HEK293T (cell line): ENCODE measurements at regions not wholly inside any gene's neighbourhood (a gene's known extent, or its start where the extent isn't known, plus 50 kb on each side); places are given as distances from the start of the nearest gene placed in this dataset.

ENCODE experiments used
- CTCF ChIA-PET: fragments of 350-600 bp; formaldehyde crosslinking; extraction: SDS; loops from one replicate; lab custom pipeline; 2021; ENCODE audit warnings: antibody characterized with exemption, inconsistent platforms; lab: Yijun Ruan, JAX
- POLR2A ChIA-PET: fragments of 350-600 bp; formaldehyde crosslinking; extraction: SDS; loops from one replicate; lab custom pipeline; 2020; ENCODE audit warnings: antibody characterized with exemption, inconsistent platforms; lab: Yijun Ruan, JAX
- DNase-seq: peaks from one replicate; pipeline ENCODE4 v3.0.0; 2012; ENCODE audit warnings: mixed read lengths; ENCODE audit errors: extremely low spot score
- ARNT ChIP-seq: fragments of 450-650 bp; IDR thresholded peaks from 2 replicates; pipeline ENCODE4 v1.6.1; 2017; ENCODE audit warnings: mild to moderate bottlenecking
- BHLHE40 ChIP-seq: fragments of 450-650 bp; IDR thresholded peaks from 2 replicates; pipeline ENCODE4 v1.6.1; 2016; ENCODE audit warnings: mild to moderate bottlenecking, moderate library complexity, borderline replicate concordance
- CTBP1 ChIP-seq: fragments of 450-650 bp; IDR thresholded peaks from 2 replicates; pipeline ENCODE4 v1.6.1; 2016; ENCODE audit warnings: borderline replicate concordance
- ELF4 ChIP-seq: fragments of 450-650 bp; IDR thresholded peaks from 2 replicates; pipeline ENCODE4 v1.6.1; 2017; ENCODE audit warnings: antibody characterized with exemption
- FOXA1 ChIP-seq: fragments of 450-650 bp; IDR thresholded peaks from 2 replicates; pipeline ENCODE4 v1.6.1; 2016; ENCODE audit warnings: mild to moderate bottlenecking
- FOXK2 ChIP-seq: fragments of 450-650 bp; IDR thresholded peaks from 2 replicates; pipeline ENCODE4 v1.6.1; 2016; ENCODE audit warnings: mild to moderate bottlenecking
- FOXM1 ChIP-seq: fragments of 450-650 bp; IDR thresholded peaks from 2 replicates; pipeline ENCODE4 v1.6.1; 2017; ENCODE audit warnings: mild to moderate bottlenecking, borderline replicate concordance
- HDGF ChIP-seq: fragments of 450-650 bp; IDR thresholded peaks from 2 replicates; pipeline ENCODE4 v1.6.1; 2017; ENCODE audit warnings: antibody characterized with exemption, borderline replicate concordance
- L3MBTL2 ChIP-seq: fragments of 450-650 bp; conservative IDR thresholded peaks from 2 replicates; pipeline ENCODE4 v1.6.1; 2016; ENCODE audit warnings: mild to moderate bottlenecking
- LEF1 ChIP-seq: fragments of 450-650 bp; IDR thresholded peaks from 2 replicates; pipeline ENCODE4 v1.6.1; 2017; ENCODE audit warnings: mild to moderate bottlenecking, borderline replicate concordance
- NFRKB ChIP-seq: fragments of 450-650 bp; IDR thresholded peaks from 2 replicates; pipeline ENCODE4 v1.6.1; 2016; ENCODE audit warnings: mild to moderate bottlenecking, moderate library complexity
- SP1 ChIP-seq: fragments of 450-650 bp; IDR thresholded peaks from 2 replicates; pipeline ENCODE4 v1.6.1; 2017
- SUZ12 ChIP-seq: fragments of 450-650 bp; IDR thresholded peaks from 2 replicates; pipeline ENCODE4 v1.6.1; 2016; ENCODE audit warnings: mild to moderate bottlenecking
- TARDBP ChIP-seq: fragments of 450-650 bp; IDR thresholded peaks from 2 replicates; pipeline ENCODE4 v1.6.1; 2016
- ZNF384 ChIP-seq: fragments of 450-650 bp; IDR thresholded peaks from 2 replicates; pipeline ENCODE4 v1.6.1; 2016
- TF ChIP-seq, protein P1 (sequence below): fragments of 450-650 bp; IDR thresholded peaks from 2 replicates; pipeline ENCODE4 v1.6.1; 2016

DNA sequence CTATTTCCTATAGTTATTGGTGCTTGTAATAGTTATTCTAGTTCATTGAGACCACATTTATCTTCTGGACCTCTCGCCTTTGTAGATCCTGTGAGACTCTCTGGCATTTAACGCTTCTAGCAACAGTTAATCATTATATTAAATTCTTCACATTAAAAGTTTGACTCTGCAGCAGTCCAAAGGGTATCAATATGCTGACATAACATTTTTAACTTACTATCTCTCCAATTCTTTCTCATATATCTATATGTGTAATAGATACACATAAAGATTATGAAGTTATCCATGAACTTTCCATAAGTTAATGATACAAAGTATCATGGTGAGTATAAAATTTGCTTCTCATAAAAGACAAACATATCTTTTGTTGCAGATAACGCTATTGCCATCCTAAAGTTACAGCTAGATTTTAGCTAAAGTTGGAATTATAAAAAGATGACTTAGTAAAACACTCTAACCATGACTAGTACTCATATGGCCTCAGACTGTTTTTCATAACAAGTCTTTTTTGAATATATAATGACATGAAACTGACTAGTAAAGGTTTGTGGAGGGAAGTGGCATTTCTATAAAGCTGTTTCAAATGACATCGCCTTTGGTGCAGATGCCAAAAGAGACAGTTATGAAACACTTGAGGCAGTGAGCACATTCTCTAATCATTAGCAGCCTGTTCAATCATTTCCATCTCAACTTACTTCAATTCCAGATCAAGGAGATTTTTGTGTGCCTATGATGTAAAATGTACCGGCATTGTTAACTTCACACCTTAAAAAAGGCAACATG is 379.3 kb upstream of the CBLB start:
- ChIA-PET CTCF (no interaction called here), POLR2A (no interaction called here)
- TF ChIP-seq, protein P1, sequence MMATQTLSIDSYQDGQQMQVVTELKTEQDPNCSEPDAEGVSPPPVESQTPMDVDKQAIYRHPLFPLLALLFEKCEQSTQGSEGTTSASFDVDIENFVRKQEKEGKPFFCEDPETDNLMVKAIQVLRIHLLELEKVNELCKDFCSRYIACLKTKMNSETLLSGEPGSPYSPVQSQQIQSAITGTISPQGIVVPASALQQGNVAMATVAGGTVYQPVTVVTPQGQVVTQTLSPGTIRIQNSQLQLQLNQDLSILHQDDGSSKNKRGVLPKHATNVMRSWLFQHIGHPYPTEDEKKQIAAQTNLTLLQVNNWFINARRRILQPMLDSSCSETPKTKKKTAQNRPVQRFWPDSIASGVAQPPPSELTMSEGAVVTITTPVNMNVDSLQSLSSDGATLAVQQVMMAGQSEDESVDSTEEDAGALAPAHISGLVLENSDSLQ = no peak
- TF ChIP-seq TARDBP (no peak), ELF4 (no peak), FOXK2 (no peak), ARNT (no peak), ZNF384 (no peak), FOXM1 (no peak), NFRKB (no peak), FOXA1 (no peak), L3MBTL2 (no peak), BHLHE40 (no peak), SP1 (no peak)
- DNase-seq = no peak

DNA sequence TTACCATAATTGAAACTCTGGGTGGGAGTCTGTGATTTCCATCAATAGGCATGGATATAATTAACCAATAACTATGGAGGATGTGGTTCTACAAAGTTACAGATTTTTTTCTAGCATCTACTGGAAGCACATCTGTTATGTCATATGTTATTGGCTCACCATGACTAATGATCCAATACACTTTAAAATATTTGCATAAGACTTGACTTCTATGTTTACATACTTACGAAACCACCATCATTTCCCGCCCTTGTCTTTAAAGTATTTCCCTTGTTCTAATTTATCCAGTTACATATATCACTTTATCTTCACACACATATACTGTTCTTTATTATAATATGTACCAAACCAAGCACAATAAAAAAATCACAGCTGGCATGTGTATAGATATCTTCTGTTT is 380.3 kb upstream of the CBLB start:
- CTCF ChIA-PET = no interaction called here
- POLR2A ChIA-PET = no interaction called here
- TF ChIP-seq LEF1 (no peak), CTBP1 (no peak), ZNF384 (no peak), FOXM1 (no peak), SUZ12 (no peak)
- DNase-seq = no peak

DNA sequence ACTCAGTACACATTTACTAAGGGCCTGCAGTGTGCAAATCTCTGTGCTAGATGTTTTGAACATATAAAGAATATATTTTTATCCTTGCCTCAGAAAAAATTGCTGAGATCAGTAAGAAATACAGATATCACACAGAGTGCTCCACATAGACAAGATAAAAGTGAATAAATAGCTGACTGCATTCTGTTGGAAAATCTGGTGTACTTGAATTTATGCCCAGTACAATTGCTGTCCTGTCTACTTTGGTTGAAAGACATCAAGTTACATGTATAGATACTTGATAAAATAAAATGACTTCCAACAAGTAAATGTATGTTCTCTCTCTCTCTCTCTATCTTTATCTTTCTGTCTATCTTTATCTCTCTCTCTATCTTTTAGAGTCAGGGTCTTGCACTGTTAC is 381.2 kb upstream of the CBLB start:
- ChIA-PET CTCF (no interaction called here), POLR2A (no interaction called here)
- no peak for TF ChIP-seq SUZ12
- TF ChIP-seq LEF1 = no peak
- TF ChIP-seq CTBP1 = no peak
- TF ChIP-seq TARDBP = no peak
- TF ChIP-seq HDGF = no peak
- DNase-seq = no peak

DNA sequence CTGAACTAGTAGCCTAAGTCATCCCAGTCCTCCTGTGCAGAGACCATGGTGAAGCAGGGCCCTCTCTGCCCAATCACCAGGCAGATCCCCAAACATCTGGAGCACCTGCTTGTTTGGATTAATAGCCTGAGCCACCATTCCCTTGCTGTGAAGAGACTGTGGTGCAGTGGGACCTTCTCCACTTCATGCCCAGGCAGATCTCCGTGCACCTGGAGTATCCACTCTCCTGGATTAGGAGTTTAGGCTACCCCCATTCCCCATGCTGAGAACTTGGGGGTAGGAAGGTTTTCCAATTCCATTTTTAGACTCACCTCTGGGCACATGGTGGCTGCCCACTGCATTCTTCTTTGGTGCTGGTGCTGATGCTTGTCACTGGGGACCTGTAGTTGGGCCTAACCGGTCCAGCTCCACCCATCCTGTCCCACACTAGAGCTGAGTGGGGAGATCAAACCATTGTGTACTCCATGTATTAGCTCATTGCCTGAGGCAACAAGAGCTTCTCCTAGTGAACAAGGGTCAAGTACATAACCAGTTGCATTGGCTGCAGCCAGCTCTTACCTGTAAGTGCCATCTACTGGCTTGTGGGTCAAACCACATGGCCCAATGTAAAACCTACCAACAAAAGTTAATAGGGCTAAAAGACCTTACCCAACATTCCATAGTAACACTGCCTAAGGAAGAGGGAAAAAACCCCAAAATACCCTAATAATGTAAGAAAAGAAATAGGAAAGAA is 382.5 kb upstream of the CBLB start:
- DNase-seq = no peak
- ChIA-PET POLR2A (no interaction called here), CTCF (no interaction called here)
- TF ChIP-seq SP1 (no peak), ZNF384 (no peak), SUZ12 (no peak), NFRKB (no peak), LEF1 (no peak), FOXA1 (no peak), HDGF (no peak)
- TF ChIP-seq, protein P1 = no peak

DNA sequence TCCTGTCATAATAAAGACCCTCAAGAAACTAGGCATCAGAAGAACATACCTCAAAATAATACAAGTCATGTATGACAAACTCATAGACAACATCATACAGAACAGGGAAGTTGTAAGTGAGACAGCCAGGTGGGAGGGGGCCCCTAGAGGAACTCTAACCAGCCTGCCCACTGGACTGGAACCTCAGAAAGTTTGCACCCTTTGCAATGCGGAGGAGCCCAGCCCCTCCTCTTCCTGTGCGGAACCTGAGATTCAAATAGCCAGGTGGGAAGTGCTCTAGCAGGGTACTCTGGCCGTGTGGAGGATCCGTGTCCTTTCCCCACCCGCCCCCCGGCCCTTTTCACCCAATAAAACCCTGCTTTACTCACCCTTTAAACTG is 387.0 kb upstream of the CBLB start:
- CTCF ChIA-PET = no interaction called here
- DNase-seq = no peak
- POLR2A ChIA-PET = no interaction called here
- TF ChIP-seq NFRKB (no peak), HDGF (no peak), FOXK2 (no peak), FOXA1 (no peak), BHLHE40 (no peak), ELF4 (no peak), FOXM1 (no peak), L3MBTL2 (no peak), SUZ12 (no peak), LEF1 (no peak), ZNF384 (no peak), TARDBP (no peak), SP1 (no peak)
- TF ChIP-seq, protein P1 = no peak

DNA sequence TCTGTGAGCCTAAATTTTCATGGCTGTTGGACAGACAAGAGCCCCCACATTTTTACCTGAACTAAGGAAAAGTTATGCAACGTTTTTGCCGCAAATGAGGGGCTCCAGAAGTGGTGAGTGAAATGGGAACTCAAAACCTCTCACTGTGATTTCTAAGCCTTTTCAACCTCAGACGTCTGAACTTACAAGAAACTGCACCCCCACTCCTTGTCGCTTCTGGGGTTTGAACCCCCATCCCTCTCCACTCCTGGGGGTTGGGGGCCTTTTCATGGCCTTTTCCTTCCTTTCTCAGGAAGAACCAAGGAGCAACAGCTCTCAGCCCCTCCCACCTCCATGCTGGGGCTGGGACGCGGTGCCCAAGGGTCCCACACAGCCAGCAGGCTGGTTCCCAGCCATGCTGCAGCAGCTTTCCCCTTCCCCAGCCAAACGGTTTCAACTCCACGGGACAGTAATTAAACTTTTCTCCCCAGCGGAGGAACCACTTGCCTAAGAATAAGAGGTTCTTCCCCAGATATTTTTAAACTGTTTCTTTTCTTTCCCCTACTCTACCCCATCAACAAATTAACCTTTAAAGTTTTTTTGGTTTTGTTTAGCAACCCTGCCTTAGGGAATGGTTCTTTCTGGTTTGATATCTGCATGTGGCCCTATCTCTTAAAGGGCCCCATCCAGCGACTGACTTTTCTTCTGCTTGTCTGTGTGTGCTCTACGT is 387.6 kb upstream of the CBLB start:
- POLR2A ChIA-PET = no interaction called here
- DNase-seq = no peak
- TF ChIP-seq LEF1 (no peak), CTBP1 (no peak), NFRKB (no peak), FOXK2 (no peak)
- CTCF ChIA-PET = no interaction called here
